ENCODE measurements at regions not wholly inside any gene's neighbourhood (a gene's known extent, or its start where the extent isn't known, plus 50 kb on each side); places are given as distances from the start of the nearest gene placed in this dataset.

GRCh38 chr4:140220058-140220457 is 66.1 kb upstream of the MAML3 start:
- TF ChIP-seq, protein P1, sequence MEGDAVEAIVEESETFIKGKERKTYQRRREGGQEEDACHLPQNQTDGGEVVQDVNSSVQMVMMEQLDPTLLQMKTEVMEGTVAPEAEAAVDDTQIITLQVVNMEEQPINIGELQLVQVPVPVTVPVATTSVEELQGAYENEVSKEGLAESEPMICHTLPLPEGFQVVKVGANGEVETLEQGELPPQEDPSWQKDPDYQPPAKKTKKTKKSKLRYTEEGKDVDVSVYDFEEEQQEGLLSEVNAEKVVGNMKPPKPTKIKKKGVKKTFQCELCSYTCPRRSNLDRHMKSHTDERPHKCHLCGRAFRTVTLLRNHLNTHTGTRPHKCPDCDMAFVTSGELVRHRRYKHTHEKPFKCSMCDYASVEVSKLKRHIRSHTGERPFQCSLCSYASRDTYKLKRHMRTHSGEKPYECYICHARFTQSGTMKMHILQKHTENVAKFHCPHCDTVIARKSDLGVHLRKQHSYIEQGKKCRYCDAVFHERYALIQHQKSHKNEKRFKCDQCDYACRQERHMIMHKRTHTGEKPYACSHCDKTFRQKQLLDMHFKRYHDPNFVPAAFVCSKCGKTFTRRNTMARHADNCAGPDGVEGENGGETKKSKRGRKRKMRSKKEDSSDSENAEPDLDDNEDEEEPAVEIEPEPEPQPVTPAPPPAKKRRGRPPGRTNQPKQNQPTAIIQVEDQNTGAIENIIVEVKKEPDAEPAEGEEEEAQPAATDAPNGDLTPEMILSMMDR (IDR thresholded peaks at IDR 0.05), result no peak
- TF ChIP-seq POLR2A (IDR thresholded peaks at IDR 0.05) (no peak), POLR2AphosphoS5 (IDR thresholded peaks at IDR 0.05) (no peak), EP300 (IDR thresholded peaks at IDR 0.05) (no peak)
